GM08714 (cell line): ENCODE measurements at regions not wholly inside any gene's neighbourhood (a gene's known extent, or its start where the extent isn't known, plus 50 kb on each side); places are given as distances from the start of the nearest gene placed in this dataset.
"Not testable (repeated sequence)": the region's sequence is repeated elsewhere in the genome, so short reads cannot be mapped to it uniquely, and the experiment has no call there.

Experiments
- H3K4me3 ChIP-seq: fragments of 200-500 bp; sonication (Bioruptor generic); 2 replicates; pipeline ENCODE4 v1.5.1; 2014; ENCODE audit warnings: mild to moderate bottlenecking, low read length, inconsistent platforms
- ZNF274 ChIP-seq: IDR thresholded peaks from 2 replicates; pipeline ENCODE4 v1.6.1; 2012; ENCODE audit warnings: mild to moderate bottlenecking, low read depth, low read length

DNA sequence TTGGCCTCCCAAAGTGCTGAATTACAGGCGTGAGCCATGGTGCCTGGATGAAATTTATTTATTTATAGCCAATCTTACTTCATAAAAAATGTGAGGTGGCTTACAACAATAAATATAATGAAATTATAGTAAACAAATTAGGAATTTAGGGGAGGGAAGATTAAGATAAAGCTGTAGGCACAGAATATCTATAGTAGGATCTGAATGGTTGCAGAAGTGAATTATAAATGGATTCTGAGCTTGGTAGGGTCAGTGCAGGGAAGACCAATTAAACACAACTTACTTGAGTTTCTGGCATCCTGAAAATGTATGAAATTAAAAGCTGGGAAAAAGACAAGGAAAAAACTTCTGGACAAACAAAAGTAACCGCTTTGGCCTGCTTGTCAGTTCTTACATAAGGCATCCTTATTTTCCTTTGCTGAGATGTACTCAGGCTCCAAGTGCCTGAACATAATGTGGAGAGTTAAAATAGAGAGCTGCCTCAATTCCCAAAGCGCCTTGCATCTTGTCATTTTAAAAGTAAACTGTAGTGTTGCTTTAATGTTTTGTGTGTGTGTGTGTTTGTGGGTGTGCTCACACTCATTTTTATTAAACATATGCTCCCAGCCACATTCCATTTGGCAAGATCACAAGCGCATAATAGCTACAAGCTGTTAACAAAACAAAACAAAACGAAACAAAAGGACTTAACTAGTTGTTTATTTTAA is 247.3 kb downstream of the S1PR1 start:
- no peak overlapping the region for H3K4me3 ChIP-seq
- no peak for TF ChIP-seq ZNF274

DNA sequence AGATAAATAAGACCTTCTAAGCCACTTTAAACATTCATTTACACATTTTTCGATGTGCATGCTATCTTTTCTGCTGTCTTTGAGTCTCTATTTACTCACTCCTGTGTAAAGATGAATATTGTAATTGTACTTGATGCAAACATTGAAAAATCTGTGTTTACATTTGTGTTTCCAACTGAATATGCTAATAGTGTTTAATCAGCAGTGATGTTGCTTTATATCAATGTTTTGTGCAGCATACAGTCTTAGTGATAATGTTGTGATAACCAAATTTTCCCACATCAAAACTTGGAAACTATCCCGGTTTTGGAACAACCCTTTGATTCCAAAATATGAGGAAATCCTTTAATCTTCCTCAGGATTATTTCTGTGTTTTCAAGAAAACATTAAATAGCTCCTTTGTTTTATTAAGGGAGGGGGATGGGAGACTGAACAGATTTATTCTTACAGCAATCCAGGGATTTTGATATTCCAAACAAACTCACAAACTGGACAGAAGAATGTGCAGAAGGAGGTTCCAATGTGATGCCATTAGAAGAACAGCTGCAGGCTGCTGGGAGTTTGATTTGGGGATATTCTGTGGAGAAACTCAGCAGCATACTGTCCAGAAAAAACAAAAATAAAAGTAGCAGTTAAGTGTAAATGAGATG is 248.0 kb downstream of the S1PR1 start:
- TF ChIP-seq ZNF274: no peak
- no peak overlapping the region for H3K4me3 ChIP-seq

DNA sequence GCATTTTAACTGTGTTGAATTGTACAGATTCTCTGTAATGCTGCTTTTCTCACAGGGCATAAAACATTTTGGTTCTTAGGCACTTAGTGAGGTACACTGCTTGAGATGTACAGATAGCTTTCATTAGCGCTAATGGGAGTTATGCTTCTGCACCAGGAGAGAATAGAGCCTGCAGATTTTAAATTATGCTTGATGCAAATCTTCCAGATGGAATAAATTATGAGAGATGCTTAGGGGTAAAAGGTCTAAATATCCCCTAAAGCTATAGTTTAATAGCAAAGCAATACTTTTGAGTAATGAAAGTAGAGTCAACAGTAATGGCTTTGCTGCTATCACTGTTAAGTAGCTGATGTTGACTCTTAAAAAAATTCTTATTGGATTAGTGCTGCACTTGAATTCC is 248.9 kb downstream of the S1PR1 start:
- no peak for TF ChIP-seq ZNF274

DNA sequence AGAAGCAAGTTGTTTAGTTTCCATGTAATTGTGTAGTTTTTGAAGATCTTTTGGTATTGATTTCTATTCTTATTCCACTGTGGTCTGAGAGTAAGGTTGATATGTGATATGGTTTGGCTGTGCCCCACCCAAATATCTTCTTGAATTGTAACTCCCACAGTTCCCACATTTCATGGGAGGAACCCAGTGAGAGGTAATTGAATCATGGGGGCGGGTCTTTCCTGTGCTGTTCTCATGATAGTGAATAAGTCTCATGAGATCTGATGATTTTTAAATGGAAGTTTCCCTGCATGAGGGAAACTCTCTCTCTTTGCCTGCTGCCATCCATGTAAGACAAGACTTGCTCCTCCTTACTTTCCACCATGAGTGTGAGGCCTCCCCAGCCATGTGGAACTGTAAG is 255.3 kb downstream of the S1PR1 start:
- not testable (repeated sequence) for H3K4me3 ChIP-seq

More for the DNA sequence above, 248.9 kb downstream of the S1PR1 start:
- no peak overlapping the region for H3K4me3 ChIP-seq

DNA sequence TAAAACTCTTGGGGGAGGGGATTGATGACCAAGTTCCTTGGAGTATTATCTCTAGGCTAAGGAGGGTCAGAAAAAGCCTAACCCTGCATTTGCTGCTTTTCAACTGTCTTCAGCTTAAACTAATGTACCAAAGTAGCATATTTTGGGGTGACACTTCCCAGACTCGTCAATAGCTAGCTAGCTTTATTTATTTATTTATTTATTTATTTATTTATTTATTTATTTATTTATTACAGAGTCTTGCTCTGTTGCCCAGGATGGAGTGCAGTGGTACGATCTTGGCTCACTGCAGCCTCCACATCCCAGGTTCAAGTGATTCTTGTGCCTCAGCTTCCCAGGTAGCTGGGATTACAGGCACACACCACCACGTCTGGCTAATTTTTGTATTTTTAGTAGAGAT is 257.1 kb downstream of the S1PR1 start:
- H3K4me3 ChIP-seq: not testable (repeated sequence)

DNA sequence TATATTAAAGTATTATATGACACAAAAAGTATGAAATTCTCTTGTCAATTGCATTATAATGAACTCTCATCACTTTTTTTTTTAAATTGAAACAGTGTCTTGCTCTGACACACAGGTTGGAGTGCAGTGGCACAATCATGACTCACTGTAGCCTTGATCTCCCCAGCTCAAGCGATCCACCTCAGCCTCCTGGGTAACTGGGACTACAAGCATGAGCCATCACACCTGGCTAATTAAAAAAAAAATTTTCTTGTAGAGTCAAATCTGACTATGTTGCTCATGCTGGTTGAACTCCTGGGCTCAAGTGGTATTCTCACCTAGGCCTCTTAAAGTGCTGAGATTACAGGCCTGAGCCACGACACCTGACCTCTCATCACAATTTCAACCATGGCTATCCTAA is 259.3 kb downstream of the S1PR1 start:
- H3K4me3 ChIP-seq: no peak overlapping the region
- no peak for TF ChIP-seq ZNF274

DNA sequence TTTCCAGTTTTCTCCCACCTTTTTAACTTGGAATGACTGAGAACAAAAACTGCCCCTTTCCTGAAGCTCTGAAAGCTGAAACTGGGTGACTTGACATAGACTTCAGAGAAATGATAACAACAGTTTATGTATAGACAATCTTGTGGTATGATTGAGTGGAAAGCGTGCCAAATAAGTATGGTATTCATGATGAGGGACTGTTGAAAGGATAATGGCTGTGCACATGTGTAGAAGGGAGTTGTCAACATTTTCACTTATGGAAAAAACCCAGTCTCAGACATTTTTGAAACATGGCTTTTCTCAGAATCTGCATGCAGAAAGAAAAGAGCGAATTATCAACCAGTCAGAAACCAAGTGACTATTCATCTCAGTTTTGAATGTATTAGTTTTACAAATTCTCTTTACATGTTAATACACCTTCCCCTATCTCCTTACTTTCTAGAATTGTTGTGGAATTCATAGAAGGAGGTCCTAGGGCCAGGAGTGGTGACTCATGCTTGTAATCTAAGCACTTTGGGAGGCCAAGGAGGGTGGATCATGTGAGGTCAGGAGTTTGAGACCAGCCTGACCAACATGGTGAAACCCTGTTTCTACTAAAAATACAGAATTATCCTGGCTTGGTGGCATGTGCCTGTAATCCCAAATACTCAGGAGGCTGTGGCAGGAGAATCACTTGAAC is 261.2 kb downstream of the S1PR1 start:
- no peak overlapping the region for H3K4me3 ChIP-seq
- TF ChIP-seq ZNF274: no peak

DNA sequence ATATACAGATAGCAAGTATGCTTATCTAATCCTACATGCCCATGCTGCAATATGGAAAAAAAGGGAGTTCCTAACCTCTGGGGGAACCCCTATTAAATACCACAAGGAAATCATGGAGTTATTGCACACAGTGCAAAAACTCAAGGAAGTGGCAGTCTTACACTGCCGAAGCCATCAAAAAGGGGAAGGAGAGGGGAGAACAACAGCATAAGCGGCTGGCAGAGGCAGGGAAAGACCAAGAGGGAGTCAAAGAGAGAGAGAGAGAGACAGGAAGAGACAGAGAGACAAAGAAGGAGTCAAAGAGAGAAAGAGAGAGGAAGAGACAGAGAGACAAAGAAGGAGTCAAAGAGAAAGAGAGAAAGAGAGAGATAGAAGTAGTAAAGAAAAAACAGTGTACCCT is 267.3 kb downstream of the S1PR1 start:
- H3K4me3 ChIP-seq: not testable (repeated sequence)

DNA sequence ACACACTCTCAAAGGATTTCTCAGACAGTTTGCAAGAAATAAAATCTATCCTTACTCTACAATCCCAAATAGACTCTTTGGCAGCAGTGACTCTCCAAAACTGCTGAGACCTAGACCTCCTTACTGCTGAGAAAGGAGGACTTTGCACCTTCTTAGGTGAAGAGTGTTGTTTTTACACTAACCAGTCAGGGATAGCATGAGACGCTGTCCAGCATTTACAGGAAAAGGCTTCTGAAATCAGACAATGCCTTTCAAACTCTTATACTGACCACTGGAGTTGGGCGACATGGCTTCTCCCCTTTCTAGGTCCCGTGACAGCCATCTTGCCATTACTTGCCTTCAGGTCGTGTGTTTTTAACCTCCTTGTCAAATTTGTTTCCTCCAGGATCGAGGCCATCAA is 268.4 kb downstream of the S1PR1 start:
- not testable (repeated sequence) for H3K4me3 ChIP-seq

DNA sequence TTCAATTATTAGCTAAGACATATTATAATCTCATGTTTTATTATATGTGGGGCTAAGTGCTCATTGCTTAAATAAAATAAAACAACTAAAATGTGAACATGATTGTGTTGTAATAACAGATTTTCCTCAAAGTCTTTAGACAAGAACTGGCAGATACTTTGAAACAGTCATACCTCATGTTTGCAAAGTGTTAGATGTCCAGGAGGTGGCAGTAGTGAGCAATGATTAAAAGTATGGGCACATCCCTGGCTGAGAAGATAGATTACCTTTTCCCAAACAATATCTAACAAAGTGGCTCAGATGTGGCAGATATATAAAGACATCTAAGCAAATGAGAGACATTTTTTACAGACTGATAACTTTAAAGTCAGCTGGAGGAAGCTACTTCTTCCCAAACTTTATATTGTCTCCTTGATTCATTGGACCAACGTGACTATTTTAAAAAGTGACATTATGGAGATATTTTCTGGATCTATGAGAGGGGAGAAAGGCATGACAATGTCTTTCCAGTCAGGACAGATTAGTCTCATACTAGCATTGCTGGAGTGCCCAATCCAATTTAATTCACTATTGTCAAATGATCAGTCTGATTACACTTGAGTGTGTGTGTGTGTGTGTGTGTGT is 269.8 kb downstream of the S1PR1 start:
- H3K4me3 ChIP-seq: no peak overlapping the region
- TF ChIP-seq ZNF274: no peak

DNA sequence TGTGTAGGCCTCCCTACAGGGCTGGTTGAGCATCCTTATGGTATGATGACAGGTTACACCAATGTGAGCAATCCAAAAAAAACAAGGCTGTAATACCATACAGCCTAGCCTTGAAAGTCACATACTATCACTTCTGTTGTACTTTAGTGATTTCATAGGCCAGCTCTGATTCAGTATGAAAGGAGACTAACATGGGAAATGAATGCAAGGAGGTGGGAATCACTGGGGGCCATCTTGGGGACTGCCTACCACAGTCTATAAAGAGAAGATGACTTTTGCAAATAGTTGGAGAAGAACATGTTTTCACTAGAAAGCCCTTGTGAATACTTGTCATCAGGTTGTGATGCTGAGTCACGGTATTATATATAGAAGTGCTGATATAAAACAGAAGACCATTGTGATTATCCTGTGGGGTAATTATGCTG is 270.7 kb downstream of the S1PR1 start:
- TF ChIP-seq ZNF274: no peak
- no peak overlapping the region for H3K4me3 ChIP-seq

DNA sequence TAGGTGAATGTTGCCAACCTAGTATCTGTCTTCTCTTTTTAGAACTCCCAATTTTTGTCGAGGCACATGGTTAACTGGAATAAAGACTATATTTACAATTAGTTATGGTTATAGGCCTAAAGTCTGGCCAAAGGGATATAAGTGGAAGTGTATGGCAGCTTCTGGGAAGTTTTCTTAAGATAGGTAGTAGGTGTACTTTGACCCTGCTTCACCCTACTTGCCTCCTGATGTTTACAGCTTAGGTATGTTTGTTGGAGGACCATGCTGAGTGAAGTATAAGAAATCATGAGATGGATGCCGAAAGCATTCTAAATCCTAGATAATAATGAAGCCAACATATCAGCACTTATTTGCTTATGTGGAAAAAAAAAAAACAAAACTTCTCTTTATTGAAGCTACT is 272.1 kb downstream of the S1PR1 start:
- no peak overlapping the region for H3K4me3 ChIP-seq
- TF ChIP-seq ZNF274: no peak

DNA sequence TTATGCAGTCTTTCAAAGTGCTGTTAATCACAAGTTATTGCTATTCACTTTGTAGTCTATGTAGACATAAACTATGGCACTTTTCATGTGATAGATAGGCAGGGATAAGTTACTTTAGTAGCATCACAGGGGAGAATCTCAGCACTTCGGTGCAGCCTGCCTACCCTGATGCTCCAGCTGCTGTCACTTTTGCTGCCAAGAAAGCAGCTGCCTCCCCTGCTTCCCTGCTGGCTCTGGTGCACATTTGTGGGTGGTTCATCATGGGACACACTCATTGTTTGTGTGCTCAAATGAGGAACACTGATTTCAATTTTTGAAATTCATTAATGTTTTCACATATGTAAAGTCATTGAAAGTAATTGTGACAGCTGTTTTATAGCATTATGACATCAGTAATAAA is 272.6 kb downstream of the S1PR1 start:
- TF ChIP-seq ZNF274: no peak
- H3K4me3 ChIP-seq: no peak overlapping the region

DNA sequence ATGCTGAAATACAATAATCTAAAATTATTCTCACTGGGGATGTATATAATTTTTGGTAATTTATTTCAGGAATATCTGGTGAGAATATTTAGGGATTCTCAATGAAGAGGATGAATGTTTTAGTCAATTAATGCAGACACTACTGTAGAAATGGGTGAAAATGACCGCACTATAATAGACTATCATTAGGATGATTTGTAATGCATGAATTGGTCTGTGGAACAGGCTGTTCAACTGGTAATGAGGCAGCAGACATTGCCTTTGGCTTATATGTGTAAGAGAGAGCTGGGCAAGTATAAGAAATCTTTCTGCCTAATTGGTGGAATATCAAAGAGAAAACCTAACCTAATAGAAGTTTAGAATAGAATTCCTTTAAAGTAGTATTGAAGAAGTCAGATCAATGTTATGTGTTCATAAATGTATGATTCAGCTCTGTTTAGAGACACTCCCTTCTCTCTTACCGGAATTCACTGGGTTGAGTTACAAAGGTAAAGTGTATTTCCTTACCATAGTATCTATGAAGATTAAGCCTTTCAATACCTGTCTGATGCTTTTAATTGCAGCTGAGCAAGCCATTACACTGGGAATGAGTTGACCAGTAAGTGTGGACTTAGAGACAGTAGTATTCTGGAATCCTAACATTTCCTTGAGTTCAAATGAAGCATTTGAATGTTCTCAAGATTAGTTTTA is 274.5 kb downstream of the S1PR1 start:
- no peak overlapping the region for H3K4me3 ChIP-seq
- no peak for TF ChIP-seq ZNF274

DNA sequence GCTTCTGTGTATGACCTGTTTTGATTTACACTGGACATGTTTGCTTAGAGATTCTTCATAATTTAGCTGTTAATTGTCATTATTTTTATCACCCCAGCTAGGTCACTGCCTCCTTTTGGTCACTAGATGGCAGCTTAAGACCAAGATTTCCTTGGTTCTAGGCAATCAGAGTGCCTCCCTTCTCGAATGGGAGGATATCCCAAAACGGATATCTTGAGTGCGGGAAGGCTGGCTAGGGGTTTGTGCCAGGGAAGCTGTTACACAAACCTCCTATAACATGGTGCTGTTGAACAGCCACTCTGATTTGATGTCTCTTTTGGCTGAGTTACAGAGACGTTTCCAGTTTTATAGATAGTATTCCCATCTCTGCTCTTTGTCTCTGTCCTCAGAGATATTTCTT is 283.5 kb downstream of the S1PR1 start:
- TF ChIP-seq ZNF274: no peak
- no peak overlapping the region for H3K4me3 ChIP-seq
